SK-N-MC (cell line): ENCODE measurements at regions not wholly inside any gene's neighbourhood (a gene's known extent, or its start where the extent isn't known, plus 50 kb on each side); places are given as distances from the start of the nearest gene placed in this dataset.

Experiments
- EZH2 ChIP-seq: fragments of 200-600 bp; sonication (generic); IDR thresholded peaks from one replicate; pipeline ENCODE4 v1.6.1; 2017; ENCODE audit warnings: antibody characterized with exemption
- FOXP2 ChIP-seq: optimal IDR thresholded peaks from 2 replicates; pipeline ENCODE3; 2011; ENCODE audit warnings: mild to moderate bottlenecking, moderate library complexity; ENCODE audit not compliant: insufficient read depth; ENCODE audit errors: extremely low read length, control extremely low read depth
- POLR2AphosphoS5 ChIP-seq: IDR thresholded peaks from 2 replicates; pipeline ENCODE4 v1.6.1; 2012; ENCODE audit warnings: mild to moderate bottlenecking, low read depth, low read length, borderline replicate concordance

- TF ChIP-seq POLR2AphosphoS5 = no peak
- no peak for TF ChIP-seq EZH2
- no peak for TF ChIP-seq FOXP2
These were observed 103.3 kb upstream of the EPHA4 start for GRCh38 chr2:221675201-221675908.
